ENCODE measurements at regions not wholly inside any gene's neighbourhood (a gene's known extent, or its start where the extent isn't known, plus 50 kb on each side); places are given as distances from the start of the nearest gene placed in this dataset.

GRCh38 chr18:22074282-22075070 is 94.9 kb upstream of the GATA6 start:
- no peak for DNase-seq

- no peak for DNase-seq
Measured at GRCh38 chr18:22080035-22080434, 89.4 kb upstream of the GATA6 start.

GRCh38 chr18:22082408-22082807 is 87.0 kb upstream of the GATA6 start:
- DNase-seq, result no peak

- DNase-seq, result no peak
Measured at GRCh38 chr18:22084547-22084946, 84.8 kb upstream of the GATA6 start.

GRCh38 chr18:22086973-22087372 is 82.4 kb upstream of the GATA6 start:
- no peak for DNase-seq

- DNase-seq, result no peak
Measured at GRCh38 chr18:22088029-22088428, 81.4 kb upstream of the GATA6 start.

- no peak for DNase-seq
Measured at GRCh38 chr18:22088996-22089640, 80.3 kb upstream of the GATA6 start.

- no peak for DNase-seq
Measured at GRCh38 chr18:22091341-22091740, 78.0 kb upstream of the GATA6 start.

- DNase-seq, result no peak
Measured at GRCh38 chr18:22093731-22094357, 75.5 kb upstream of the GATA6 start.

- no peak for DNase-seq
Measured at GRCh38 chr18:22094358-22094734, 75.0 kb upstream of the GATA6 start.

- no peak for DNase-seq
Measured at GRCh38 chr18:22098563-22098989, 70.8 kb upstream of the GATA6 start.

GRCh38 chr18:22099925-22100324 is 69.5 kb upstream of the GATA6 start:
- no peak for DNase-seq

GRCh38 chr18:22101731-22102130 is 67.7 kb upstream of the GATA6 start:
- DNase-seq, result no peak

GRCh38 chr18:22102953-22103646 is 66.3 kb upstream of the GATA6 start:
- DNase-seq, result no peak

- DNase-seq, result no peak
Measured at GRCh38 chr18:22103647-22104031, 65.8 kb upstream of the GATA6 start.

- DNase-seq, result no peak
Measured at GRCh38 chr18:22106536-22107292, 62.7 kb upstream of the GATA6 start.

GRCh38 chr18:22108674-22109073 is 60.7 kb upstream of the GATA6 start:
- no peak for DNase-seq

- DNase-seq, result no peak
Measured at GRCh38 chr18:22109535-22109934, 59.9 kb upstream of the GATA6 start.

GRCh38 chr18:22110461-22110924 is 58.9 kb upstream of the GATA6 start:
- DNase-seq, result no peak

- DNase-seq, result no peak
Measured at GRCh38 chr18:22112215-22112614, 57.2 kb upstream of the GATA6 start.

GRCh38 chr18:22113144-22113844 is 56.1 kb upstream of the GATA6 start:
- no peak for DNase-seq
